Omental fat pad (tissue), 3 donors: ENCODE measurements at regions not wholly inside any gene's neighbourhood (a gene's known extent, or its start where the extent isn't known, plus 50 kb on each side); places are given as distances from the start of the nearest gene placed in this dataset.

Source experiments
- ATAC-seq: fragments of 150-250 bp; one replicate; pipeline ENCODE4 v1.9.1; 2016; ENCODE audit warnings: mild to moderate bottlenecking, moderate library complexity; ENCODE audit not compliant: low FRiP score
- DNase-seq: peaks from one replicate; pipeline ENCODE4 v3.0.0-alpha.2; 2019; ENCODE audit warnings: low spot score
- CTCF ChIP-seq, 3 donors: fragments of 450-650 bp; IDR thresholded peaks; one replicate each; pipeline ENCODE4 v1.5.1; 2016 to 2017; ENCODE audit warnings: antibody characterized with exemption in 3 of 3, mild to moderate bottlenecking in 3 of 3, moderate library complexity in 2 of 3

GRCh38 chr7:8973601-8974000 is 540.2 kb downstream of the NXPH1 start:
- ATAC-seq = no peak
- no peak for TF ChIP-seq CTCF (IDR thresholded peaks at IDR 0.05)
- no peak for DNase-seq

GRCh38 chr7:8975681-8976080 is 542.3 kb downstream of the NXPH1 start:
- no peak for TF ChIP-seq CTCF (IDR thresholded peaks at IDR 0.05)
- DNase-seq (no peak), ATAC-seq (no peak)

- DNase-seq = no peak
- no peak for TF ChIP-seq CTCF (IDR thresholded peaks at IDR 0.05)
- no peak for ATAC-seq
Observed at GRCh38 chr7:8982338-8982992, 549.1 kb downstream of the NXPH1 start.

GRCh38 chr7:8985255-8985654 is 551.8 kb downstream of the NXPH1 start:
- no peak for TF ChIP-seq CTCF (IDR thresholded peaks at IDR 0.05)

GRCh38 chr7:8988267-8988666 is 554.9 kb downstream of the NXPH1 start:
- DNase-seq = no peak
- no peak for ATAC-seq
- TF ChIP-seq CTCF (IDR thresholded peaks at IDR 0.05) = no peak

More at GRCh38 chr7:8985255-8985654, 551.8 kb downstream of the NXPH1 start:
- ATAC-seq (no peak), DNase-seq (no peak)

GRCh38 chr7:8991159-8991558 is 557.8 kb downstream of the NXPH1 start:
- no peak for ATAC-seq
- no peak for TF ChIP-seq CTCF (IDR thresholded peaks at IDR 0.05)
- no peak for DNase-seq

- no peak for ATAC-seq
- DNase-seq = no peak
- TF ChIP-seq CTCF (IDR thresholded peaks at IDR 0.05) = no peak
Observed at GRCh38 chr7:8998762-8999161, 565.4 kb downstream of the NXPH1 start.
